Effector memory CD4-positive, alpha-beta T cell (primary cell): ENCODE measurements at regions not wholly inside any gene's neighbourhood (a gene's known extent, or its start where the extent isn't known, plus 50 kb on each side); places are given as distances from the start of the nearest gene placed in this dataset.

Experiments used
- DNase-seq, 3 donors: peaks; one replicate each; pipeline ENCODE4 v3.0.0-alpha.2; 2020
- H3K27ac ChIP-seq: 2 replicates; pipeline ENCODE4 v1.7.0; 2013; ENCODE audit warnings: mild to moderate bottlenecking, low read length, moderate library complexity; ENCODE audit not compliant: insufficient read depth, poor library complexity, severe bottlenecking
- H3K27me3 ChIP-seq: replicated peaks from 2 replicates; pipeline ENCODE4 v1.7.0; 2013; ENCODE audit warnings: mild to moderate bottlenecking, low read length; ENCODE audit not compliant: insufficient read depth, control insufficient read depth, poor library complexity, severe bottlenecking
- H3K36me3 ChIP-seq: 2 replicates; pipeline ENCODE4 v1.7.0; 2013; ENCODE audit warnings: mild to moderate bottlenecking, low read length, moderate library complexity; ENCODE audit not compliant: control insufficient read depth, insufficient read depth
- H3K4me1 ChIP-seq: 2 replicates; pipeline ENCODE4 v1.7.0; 2013; ENCODE audit warnings: low read length, mild to moderate bottlenecking; ENCODE audit not compliant: control insufficient read depth, insufficient read depth, poor library complexity, severe bottlenecking
- H3K4me3 ChIP-seq: 2 replicates; pipeline ENCODE4 v1.7.0; 2013; ENCODE audit warnings: low read length, low read depth, mild to moderate bottlenecking; ENCODE audit not compliant: insufficient read depth, poor library complexity, severe bottlenecking
- H3K9me3 ChIP-seq: 2 replicates; pipeline ENCODE4 v1.7.0; 2013; ENCODE audit warnings: mild to moderate bottlenecking, low read length, moderate library complexity; ENCODE audit not compliant: control insufficient read depth

GRCh38 chr2:234719116-234719716 lies 222.3 kb upstream of the ARL4C start:
- Histone ChIP-seq H3K4me1 (no peaks in the 10 kb centered on the region), H3K27me3 (no peaks in the 10 kb centered on the region), H3K4me3 (no peak overlapping the region), H3K36me3 (no peaks in the 10 kb centered on the region), H3K9me3 (no peaks in the 10 kb centered on the region), H3K27ac (no peak overlapping the region)
- DNase-seq: no peak

- DNase-seq: no peak
- Histone ChIP-seq H3K4me1 (no peaks in the 10 kb centered on the region), H3K27me3 (no peaks in the 10 kb centered on the region), H3K27ac (no peak overlapping the region), H3K36me3 (no peaks in the 10 kb centered on the region), H3K9me3 (no peaks in the 10 kb centered on the region), H3K4me3 (no peak overlapping the region)
Measured at GRCh38 chr2:234716271-234716670, 219.4 kb upstream of the ARL4C start.

- H3K9me3 ChIP-seq: no peaks in the 10 kb centered on the region
- no peaks in the 10 kb centered on the region for H3K4me1 ChIP-seq
- DNase-seq: no peak
- no peak overlapping the region for H3K4me3 ChIP-seq
- no peak overlapping the region for H3K27ac ChIP-seq
- no peaks in the 10 kb centered on the region for H3K27me3 ChIP-seq
- H3K36me3 ChIP-seq: no peaks in the 10 kb centered on the region
Measured at GRCh38 chr2:234715671-234716250, 218.9 kb upstream of the ARL4C start.

GRCh38 chr2:234714711-234715110 lies 217.8 kb upstream of the ARL4C start:
- Histone ChIP-seq H3K27me3 (no peaks in the 10 kb centered on the region), H3K27ac (no peak overlapping the region), H3K36me3 (no peaks in the 10 kb centered on the region), H3K9me3 (no peaks in the 10 kb centered on the region), H3K4me1 (no peaks in the 10 kb centered on the region), H3K4me3 (no peak overlapping the region)
- no peak for DNase-seq

GRCh38 chr2:234712421-234712935 lies 215.6 kb upstream of the ARL4C start:
- no peak for DNase-seq
- H3K4me3 ChIP-seq: no peak overlapping the region

GRCh38 chr2:234711308-234711707 lies 214.4 kb upstream of the ARL4C start:
- H3K27me3 ChIP-seq: no peaks in the 10 kb centered on the region
- DNase-seq: no peak
- no peak overlapping the region for H3K27ac ChIP-seq
- H3K4me1 ChIP-seq: no peaks in the 10 kb centered on the region
- no peaks in the 10 kb centered on the region for H3K9me3 ChIP-seq
- no peaks in the 10 kb centered on the region for H3K36me3 ChIP-seq
- no peak overlapping the region for H3K4me3 ChIP-seq

More at GRCh38 chr2:234712421-234712935, 215.6 kb upstream of the ARL4C start:
- no peaks in the 10 kb centered on the region for H3K27me3 ChIP-seq
- H3K27ac ChIP-seq: no peak overlapping the region
- no peaks in the 10 kb centered on the region for H3K9me3 ChIP-seq
- H3K36me3 ChIP-seq: no peaks in the 10 kb centered on the region
- H3K4me1 ChIP-seq: no peaks in the 10 kb centered on the region

- H3K9me3 ChIP-seq: no peaks in the 10 kb centered on the region
- no peak overlapping the region for H3K4me3 ChIP-seq
- no peaks in the 10 kb centered on the region for H3K36me3 ChIP-seq
- no peaks in the 10 kb centered on the region for H3K27me3 ChIP-seq
- no peak overlapping the region for H3K27ac ChIP-seq
- H3K4me1 ChIP-seq: no peaks in the 10 kb centered on the region
- DNase-seq: no peak
Measured at GRCh38 chr2:234710587-234710986, 213.7 kb upstream of the ARL4C start.

- Histone ChIP-seq H3K9me3 (no peaks in the 10 kb centered on the region), H3K27me3 (no peaks in the 10 kb centered on the region), H3K4me1 (no peaks in the 10 kb centered on the region), H3K27ac (no peak overlapping the region), H3K36me3 (no peaks in the 10 kb centered on the region), H3K4me3 (no peak overlapping the region)
- no peak for DNase-seq
Measured at GRCh38 chr2:234710066-234710465, 213.2 kb upstream of the ARL4C start.

GRCh38 chr2:234708717-234709116 lies 211.8 kb upstream of the ARL4C start:
- Histone ChIP-seq H3K27ac (no peak overlapping the region), H3K4me1 (no peaks in the 10 kb centered on the region), H3K9me3 (no peaks in the 10 kb centered on the region), H3K4me3 (no peak overlapping the region), H3K27me3 (no peaks in the 10 kb centered on the region), H3K36me3 (no peaks in the 10 kb centered on the region)
- no peak for DNase-seq

- DNase-seq: no peak
- Histone ChIP-seq H3K36me3 (no peaks in the 10 kb centered on the region), H3K27ac (no peak overlapping the region), H3K27me3 (no peaks in the 10 kb centered on the region), H3K4me3 (no peak overlapping the region), H3K4me1 (no peaks in the 10 kb centered on the region), H3K9me3 (no peaks in the 10 kb centered on the region)
Measured at GRCh38 chr2:234708091-234708683, 211.3 kb upstream of the ARL4C start.
